ENCODE measurements at regions not wholly inside any gene's neighbourhood (a gene's known extent, or its start where the extent isn't known, plus 50 kb on each side); places are given as distances from the start of the nearest gene placed in this dataset.
"Not testable (repeated sequence)": the region's sequence is repeated elsewhere in the genome, so short reads cannot be mapped to it uniquely, and the experiment has no call there.

GRCh38 chr15:81899730-81900129 lies 146.1 kb downstream of the MEX3B start:
- no peak for DNase-seq

DNA sequence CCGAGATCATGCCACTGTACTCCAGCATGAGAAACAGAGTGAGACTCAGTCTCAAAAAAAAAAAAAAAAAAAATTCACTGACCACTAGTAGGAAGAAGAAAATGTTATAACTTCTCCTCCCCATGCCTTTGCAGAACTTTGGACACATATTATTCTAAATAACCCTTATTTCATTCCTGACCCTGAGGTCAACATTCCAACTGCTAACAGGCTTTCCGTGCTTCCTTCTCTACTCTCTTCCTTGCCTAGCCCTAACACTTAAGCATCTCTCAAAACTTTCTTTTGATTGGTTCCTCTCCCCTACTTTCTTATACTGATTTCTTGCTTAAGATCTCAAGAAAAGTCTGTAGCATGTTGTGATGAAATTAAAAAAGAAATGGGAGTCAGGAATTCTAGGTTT lies 146.8 kb downstream of the MEX3B start:
- DNase-seq = no peak

- no peak for DNase-seq
These were observed 148.7 kb downstream of the MEX3B start for GRCh38 chr15:81897057-81897677.

DNA sequence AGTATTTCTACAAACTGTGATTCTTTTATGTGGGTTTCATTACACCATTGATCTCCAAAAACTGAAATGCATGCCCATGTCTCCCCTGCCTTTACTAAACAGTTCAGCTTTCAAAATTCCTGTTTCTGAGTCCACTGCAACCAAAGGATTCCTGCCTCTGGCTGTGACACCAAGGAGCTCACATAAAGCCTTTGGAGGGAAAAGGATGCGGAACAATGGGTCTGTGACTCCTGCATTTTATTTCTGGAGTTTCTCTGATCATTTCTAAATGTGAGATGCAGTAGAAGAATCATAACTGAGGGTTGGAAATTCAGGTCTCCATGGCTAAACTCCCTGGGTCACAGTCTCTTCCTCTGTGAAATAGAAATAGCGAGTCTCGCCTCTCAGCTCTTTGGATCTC lies 149.5 kb downstream of the MEX3B start:
- no peak for DNase-seq

DNA sequence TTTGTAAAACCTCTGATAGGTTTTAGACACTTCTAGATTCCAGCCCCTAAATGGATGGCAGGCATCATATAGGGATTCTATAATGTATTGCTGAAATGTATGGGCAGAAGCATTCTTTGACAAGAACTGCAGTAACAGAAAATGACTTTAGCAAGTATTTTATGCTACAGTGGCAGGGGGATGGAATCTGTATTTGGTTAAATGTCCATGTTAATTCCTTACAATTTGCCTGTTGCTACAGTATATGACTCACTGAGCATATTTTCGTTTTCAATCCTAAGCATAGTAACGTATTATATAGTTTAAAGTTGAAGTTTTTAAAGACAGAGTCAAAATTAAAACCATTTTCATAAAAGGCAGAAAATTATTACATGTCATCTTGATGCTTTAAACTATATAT lies 150.1 kb downstream of the MEX3B start:
- DNase-seq = no peak

DNA sequence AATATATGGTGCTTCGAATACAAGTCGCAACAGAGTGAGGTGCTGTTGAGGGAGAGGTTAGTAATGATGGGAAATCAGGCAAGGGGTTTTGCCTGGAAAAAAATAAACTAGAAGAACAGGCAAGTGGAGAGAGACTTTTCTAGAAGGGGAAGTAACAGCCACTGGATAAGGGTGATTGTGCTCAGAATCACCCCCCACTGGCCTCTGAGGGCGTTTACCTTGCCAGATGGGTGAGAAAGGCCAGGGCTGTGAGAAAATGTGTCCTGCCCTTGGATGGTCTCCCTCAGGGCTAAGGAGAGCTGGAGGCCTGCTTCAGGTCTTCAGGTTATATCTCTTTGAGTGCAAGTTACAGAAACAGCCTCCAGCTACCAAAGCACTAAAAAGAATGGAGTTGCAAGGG lies 151.8 kb downstream of the MEX3B start:
- DNase-seq = no peak

GRCh38 chr15:81893182-81893835 lies 152.5 kb downstream of the MEX3B start:
- no peak for DNase-seq

- DNase-seq = no peak
These were observed 155.3 kb downstream of the MEX3B start for GRCh38 chr15:81890496-81890895.

GRCh38 chr15:81889485-81889881 lies 156.3 kb downstream of the MEX3B start:
- no peak for DNase-seq

GRCh38 chr15:81888748-81889484 lies 156.9 kb downstream of the MEX3B start:
- DNase-seq = no peak

- no peak for DNase-seq
These were observed 157.9 kb downstream of the MEX3B start for GRCh38 chr15:81887912-81888311.

GRCh38 chr15:81887188-81887587 lies 158.6 kb downstream of the MEX3B start:
- not testable (repeated sequence) for DNase-seq

DNA sequence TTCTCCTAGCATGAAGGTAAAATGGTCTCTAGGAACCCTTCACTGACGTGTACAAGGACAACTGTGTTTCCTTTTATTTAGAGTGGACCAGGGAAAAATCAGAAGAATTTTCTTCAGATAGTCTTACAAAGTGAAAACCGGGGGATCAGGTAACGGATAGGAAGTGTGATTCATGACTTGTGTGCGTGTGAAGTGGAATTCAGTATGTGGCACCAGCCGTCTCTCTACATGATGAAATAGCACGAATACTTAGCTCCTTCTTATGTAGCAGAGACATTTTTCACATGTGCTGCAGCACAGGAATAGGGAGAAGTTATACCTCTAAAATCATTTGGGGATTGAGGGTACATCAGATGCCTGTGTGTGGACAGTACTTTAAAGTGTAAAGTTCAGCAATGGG lies 159.2 kb downstream of the MEX3B start:
- no peak for DNase-seq

GRCh38 chr15:81886080-81886479 lies 159.7 kb downstream of the MEX3B start:
- no peak for DNase-seq

DNA sequence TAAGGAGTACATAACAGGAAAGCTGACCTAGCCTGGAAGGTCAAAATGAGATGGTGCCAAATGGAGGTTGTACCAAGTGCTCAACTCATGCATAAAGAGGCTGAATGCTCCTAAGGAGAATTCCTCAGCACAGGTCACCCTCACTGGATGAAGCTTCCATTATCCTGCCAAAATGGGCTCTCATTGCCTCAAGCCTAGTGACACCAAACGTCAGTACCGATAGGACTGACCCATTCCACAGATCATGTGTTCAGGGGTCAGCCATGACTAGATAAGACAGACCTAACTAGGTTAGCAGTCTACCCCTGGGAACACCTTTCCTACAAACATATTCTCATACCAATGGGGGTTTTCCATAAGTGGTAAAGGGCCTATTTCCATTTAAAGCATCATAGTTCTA lies 160.7 kb downstream of the MEX3B start:
- DNase-seq = no peak

DNA sequence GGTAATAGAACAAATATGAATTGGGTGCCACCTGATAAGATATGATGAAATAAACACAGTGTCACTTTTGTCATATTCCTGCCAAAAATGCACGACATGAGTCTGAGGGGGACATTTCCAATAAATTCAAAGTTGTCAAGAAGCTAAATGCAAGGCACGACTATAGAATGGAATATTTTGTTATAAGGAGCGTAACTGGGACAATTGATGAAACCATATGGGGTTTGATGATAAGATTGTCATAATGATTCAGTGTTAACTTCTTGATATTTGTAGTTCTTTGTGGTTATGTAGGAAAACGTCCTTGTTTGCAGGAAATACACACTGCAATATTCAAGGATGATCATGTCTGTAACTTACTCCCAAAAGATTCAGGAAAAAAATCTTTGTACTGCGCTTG lies 163.3 kb downstream of the MEX3B start:
- DNase-seq = no peak

- DNase-seq = no peak
These were observed 165.0 kb downstream of the MEX3B start for GRCh38 chr15:81880833-81881232.

DNA sequence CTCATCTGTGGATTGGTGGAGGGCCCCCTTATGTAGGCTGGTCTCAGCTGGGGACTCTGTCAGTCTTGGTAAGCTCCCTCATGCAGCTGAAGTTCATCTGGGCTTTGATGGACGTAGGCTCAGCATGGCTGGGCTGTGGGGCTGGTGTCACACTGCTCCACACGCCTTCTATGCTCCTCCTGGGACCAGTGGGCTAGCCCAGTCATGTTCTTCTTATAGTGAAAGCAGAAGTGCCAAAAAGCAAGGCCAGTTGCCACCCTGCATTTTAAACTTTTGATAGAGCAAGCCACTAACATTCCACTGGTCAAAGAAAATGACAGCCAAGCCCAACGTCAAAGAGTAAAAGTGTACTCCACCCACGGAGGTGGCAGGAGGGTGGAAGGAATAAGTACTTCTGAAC lies 165.5 kb downstream of the MEX3B start:
- DNase-seq = no peak

GRCh38 chr15:81875717-81876116 lies 170.1 kb downstream of the MEX3B start:
- not testable (repeated sequence) for DNase-seq

- not testable (repeated sequence) for DNase-seq
These were observed 175.1 kb downstream of the MEX3B start for GRCh38 chr15:81870746-81871106.

DNA sequence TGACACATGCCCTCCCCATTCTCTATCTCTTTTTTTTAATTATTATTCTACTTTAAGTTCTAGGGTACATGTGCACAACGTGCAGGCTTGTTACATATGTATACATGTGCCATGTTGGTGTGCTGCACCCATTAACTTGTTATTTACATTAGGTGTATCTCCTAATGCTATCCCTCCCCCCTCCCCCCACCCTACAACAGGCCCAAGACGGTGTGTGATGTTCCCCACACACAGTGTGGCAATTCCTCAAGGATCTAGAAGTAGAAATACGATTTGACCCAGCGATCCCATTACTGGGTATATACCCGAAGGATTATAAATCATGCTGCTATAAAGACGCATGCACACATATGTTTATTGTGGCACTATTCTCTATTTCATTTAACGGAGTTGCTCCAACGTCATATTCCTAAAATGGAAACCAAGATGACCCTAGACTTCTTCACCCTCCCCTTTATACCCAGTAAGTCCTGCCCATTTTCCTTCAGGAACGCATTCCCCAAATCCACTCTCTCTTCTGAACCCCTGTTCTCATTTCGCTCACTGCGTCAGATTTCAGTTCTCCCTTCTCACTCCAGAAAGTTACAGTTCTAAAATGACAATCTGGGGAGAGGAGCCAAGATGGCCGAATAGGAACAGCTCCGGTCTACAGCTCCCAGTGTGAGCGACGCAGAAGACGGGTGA lies 175.6 kb downstream of the MEX3B start:
- DNase-seq = not testable (repeated sequence)

GRCh38 chr15:81869161-81869954 lies 176.5 kb downstream of the MEX3B start:
- DNase-seq = no peak
